Thoracic aorta (tissue), 2 donors: ENCODE measurements at regions not wholly inside any gene's neighbourhood (a gene's known extent, or its start where the extent isn't known, plus 50 kb on each side); places are given as distances from the start of the nearest gene placed in this dataset.

Source experiments
- ATAC-seq: fragments of 150-250 bp; one replicate; pipeline ENCODE4 v1.8.0; 2017; ENCODE audit warnings: low read depth; ENCODE audit not compliant: insufficient number of reproducible peaks, low FRiP score
- DNase-seq: peaks from one replicate; pipeline ENCODE4 v3.0.0-alpha.2; 2020; ENCODE audit warnings: low spot score
- H3K27ac ChIP-seq, 2 donors: fragments of 200-600 bp; sonication (generic); 1 replicate in 1 of 2; 2 replicates in 1 of 2; pipeline ENCODE4 v1.5.1; 2016; ENCODE audit warnings: mild to moderate bottlenecking in 2 of 2, moderate library complexity in 2 of 2
- H3K27me3 ChIP-seq: fragments of 200-600 bp; sonication (generic); replicated peaks from 2 replicates; pipeline ENCODE4 v1.6.0; 2016; ENCODE audit warnings: mild to moderate bottlenecking; ENCODE audit not compliant: insufficient read depth
- H3K36me3 ChIP-seq: fragments of 200-600 bp; sonication (generic); one replicate; pipeline ENCODE4 v1.5.1; 2016
- H3K4me1 ChIP-seq, 2 donors: fragments of 200-600 bp; sonication (generic); 1 replicate in 1 of 2; 2 replicates in 1 of 2; pipeline versions ENCODE4 v1.5.1 to v1.6.0; 2016; ENCODE audit warnings: low read depth in 2 of 2, mild to moderate bottlenecking in 1 of 2; ENCODE audit not compliant: control insufficient read depth in 1 of 2
- H3K4me3 ChIP-seq: fragments of 200-600 bp; sonication (generic); 2 replicates; pipeline ENCODE4 v1.5.1; 2016; ENCODE audit warnings: mild to moderate bottlenecking
- H3K9me3 ChIP-seq: fragments of 200-600 bp; sonication (generic); 2 replicates; pipeline ENCODE4 v1.5.1; 2016
- CTCF ChIP-seq: fragments of 200-600 bp; sonication (generic); IDR thresholded peaks from one replicate; pipeline ENCODE4 v1.5.1; 2019; ENCODE audit warnings: antibody characterized with exemption

GRCh38 chr4:63553123-63553522 lies 856.1 kb downstream of the TECRL start:
- Histone ChIP-seq H3K27me3 (no peaks in the 10 kb centered on the region), H3K4me1 (no peaks in the 10 kb centered on the region), H3K27ac (no peak overlapping the region), H3K4me3 (no peak overlapping the region), H3K9me3 (no peaks in the 10 kb centered on the region), H3K36me3 (no peaks in the 10 kb centered on the region)
- ATAC-seq (no peak), DNase-seq (no peak)
- no peak for TF ChIP-seq CTCF

- Histone ChIP-seq H3K4me3 (no peak overlapping the region), H3K36me3 (no peaks in the 10 kb centered on the region), H3K27ac (no peak overlapping the region), H3K27me3 (no peaks in the 10 kb centered on the region), H3K9me3 (no peaks in the 10 kb centered on the region), H3K4me1 (no peaks in the 10 kb centered on the region)
- ATAC-seq (no peak), DNase-seq (no peak)
- no peak for TF ChIP-seq CTCF
Observed at GRCh38 chr4:63541828-63542227, 867.4 kb downstream of the TECRL start.

GRCh38 chr4:63529581-63530337 lies 879.5 kb downstream of the TECRL start:
- Histone ChIP-seq H3K27me3 (no peaks in the 10 kb centered on the region), H3K4me3 (no peak overlapping the region), H3K4me1 (no peaks in the 10 kb centered on the region), H3K9me3 (no peaks in the 10 kb centered on the region), H3K27ac (no peak overlapping the region), H3K36me3 (no peaks in the 10 kb centered on the region)
- no peak for DNase-seq
- no peak for TF ChIP-seq CTCF
- ATAC-seq, result no peak

- Histone ChIP-seq H3K36me3 (no peaks in the 10 kb centered on the region), H3K9me3 (no peaks in the 10 kb centered on the region), H3K4me3 (no peak overlapping the region), H3K4me1 (no peaks in the 10 kb centered on the region), H3K27ac (no peak overlapping the region), H3K27me3 (no peaks in the 10 kb centered on the region)
- DNase-seq, result no peak
- no peak for TF ChIP-seq CTCF
- ATAC-seq, result no peak
Observed at GRCh38 chr4:63528256-63528991, 880.8 kb downstream of the TECRL start.

GRCh38 chr4:63526251-63526650 lies 883.0 kb downstream of the TECRL start:
- Histone ChIP-seq H3K9me3 (no peaks in the 10 kb centered on the region), H3K36me3 (no peaks in the 10 kb centered on the region), H3K4me1 (no peaks in the 10 kb centered on the region), H3K27me3 (no peaks in the 10 kb centered on the region), H3K27ac (no peak overlapping the region), H3K4me3 (no peak overlapping the region)
- ATAC-seq (no peak), DNase-seq (no peak)
- TF ChIP-seq CTCF, result no peak
